Nephron progenitor cell (in vitro differentiated cells): ENCODE measurements at regions not wholly inside any gene's neighbourhood (a gene's known extent, or its start where the extent isn't known, plus 50 kb on each side); places are given as distances from the start of the nearest gene placed in this dataset.

Experiments used
- DNase-seq: peaks from one replicate; pipeline ENCODE4 v3.0.0; 2021
- H3K27ac Mint-ChIP-seq: 2 replicates; pipeline ENCODE4 v1.8.0; 2021; ENCODE audit warnings: mild to moderate bottlenecking, moderate library complexity, mixed read lengths
- H3K27me3 Mint-ChIP-seq: 2 replicates; pipeline ENCODE4 v1.8.0; 2021; ENCODE audit warnings: mild to moderate bottlenecking, low read depth, mixed read lengths; ENCODE audit not compliant: poor library complexity
- H3K36me3 Mint-ChIP-seq: 2 replicates; pipeline ENCODE4 v1.8.0; 2021; ENCODE audit warnings: low read depth, mixed read lengths
- H3K4me1 Mint-ChIP-seq: 2 replicates; pipeline ENCODE4 v1.8.0; 2021; ENCODE audit warnings: mixed read lengths
- H3K4me3 Mint-ChIP-seq: 2 replicates; pipeline ENCODE4 v1.8.0; 2021; ENCODE audit warnings: mild to moderate bottlenecking, moderate library complexity, mixed read lengths
- H3K9me3 Mint-ChIP-seq: 2 replicates; pipeline ENCODE4 v1.8.0; 2021; ENCODE audit warnings: mild to moderate bottlenecking, moderate library complexity, mixed read lengths
- TF ChIP-seq, protein P1 (sequence below): fragments of 200-600 bp; sonication (generic); IDR thresholded peaks from 2 replicates; pipeline ENCODE4 v1.5.0; 2021; ENCODE audit warnings: antibody characterized with exemption

DNA sequence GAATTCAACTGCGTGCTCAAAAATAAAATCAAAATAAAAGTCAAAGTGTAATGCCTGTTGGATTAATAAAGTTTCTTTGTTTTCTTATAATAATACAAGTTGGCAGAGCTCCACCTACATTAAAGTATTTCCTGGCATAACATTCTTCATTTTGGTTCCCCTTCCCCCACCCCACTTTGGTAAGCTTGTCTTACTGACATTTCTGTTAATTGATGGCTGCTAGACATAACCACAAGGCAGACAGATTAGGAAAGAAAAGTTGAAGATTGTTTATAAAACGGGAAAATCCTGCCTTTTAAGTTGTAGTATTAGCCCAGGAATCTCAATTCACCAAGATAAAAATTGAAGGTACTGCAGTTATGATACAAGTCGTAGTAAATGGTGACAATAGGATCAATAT lies 246.5 kb upstream of the RPS6KA3 start:
- Mint-ChIP-seq H3K4me1 (peaks cover under 1% of the 10 kb centered on the region), H3K4me3 (no peak overlapping the region), H3K27ac (no peak overlapping the region), H3K9me3 (no peaks in the 10 kb centered on the region), H3K27me3 (peaks cover 3% of the 10 kb centered on the region), H3K36me3 (no peaks in the 10 kb centered on the region)
- DNase-seq, result no peak
- TF ChIP-seq, protein P1, sequence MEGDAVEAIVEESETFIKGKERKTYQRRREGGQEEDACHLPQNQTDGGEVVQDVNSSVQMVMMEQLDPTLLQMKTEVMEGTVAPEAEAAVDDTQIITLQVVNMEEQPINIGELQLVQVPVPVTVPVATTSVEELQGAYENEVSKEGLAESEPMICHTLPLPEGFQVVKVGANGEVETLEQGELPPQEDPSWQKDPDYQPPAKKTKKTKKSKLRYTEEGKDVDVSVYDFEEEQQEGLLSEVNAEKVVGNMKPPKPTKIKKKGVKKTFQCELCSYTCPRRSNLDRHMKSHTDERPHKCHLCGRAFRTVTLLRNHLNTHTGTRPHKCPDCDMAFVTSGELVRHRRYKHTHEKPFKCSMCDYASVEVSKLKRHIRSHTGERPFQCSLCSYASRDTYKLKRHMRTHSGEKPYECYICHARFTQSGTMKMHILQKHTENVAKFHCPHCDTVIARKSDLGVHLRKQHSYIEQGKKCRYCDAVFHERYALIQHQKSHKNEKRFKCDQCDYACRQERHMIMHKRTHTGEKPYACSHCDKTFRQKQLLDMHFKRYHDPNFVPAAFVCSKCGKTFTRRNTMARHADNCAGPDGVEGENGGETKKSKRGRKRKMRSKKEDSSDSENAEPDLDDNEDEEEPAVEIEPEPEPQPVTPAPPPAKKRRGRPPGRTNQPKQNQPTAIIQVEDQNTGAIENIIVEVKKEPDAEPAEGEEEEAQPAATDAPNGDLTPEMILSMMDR, result no peak

GRCh38 chrX:20511792-20512191 lies 245.1 kb upstream of the RPS6KA3 start:
- TF ChIP-seq, protein P1, result no peak
- H3K27me3 Mint-ChIP-seq, result peaks cover 3% of the 10 kb centered on the region
- H3K4me1 Mint-ChIP-seq, result no peaks in the 10 kb centered on the region

DNA sequence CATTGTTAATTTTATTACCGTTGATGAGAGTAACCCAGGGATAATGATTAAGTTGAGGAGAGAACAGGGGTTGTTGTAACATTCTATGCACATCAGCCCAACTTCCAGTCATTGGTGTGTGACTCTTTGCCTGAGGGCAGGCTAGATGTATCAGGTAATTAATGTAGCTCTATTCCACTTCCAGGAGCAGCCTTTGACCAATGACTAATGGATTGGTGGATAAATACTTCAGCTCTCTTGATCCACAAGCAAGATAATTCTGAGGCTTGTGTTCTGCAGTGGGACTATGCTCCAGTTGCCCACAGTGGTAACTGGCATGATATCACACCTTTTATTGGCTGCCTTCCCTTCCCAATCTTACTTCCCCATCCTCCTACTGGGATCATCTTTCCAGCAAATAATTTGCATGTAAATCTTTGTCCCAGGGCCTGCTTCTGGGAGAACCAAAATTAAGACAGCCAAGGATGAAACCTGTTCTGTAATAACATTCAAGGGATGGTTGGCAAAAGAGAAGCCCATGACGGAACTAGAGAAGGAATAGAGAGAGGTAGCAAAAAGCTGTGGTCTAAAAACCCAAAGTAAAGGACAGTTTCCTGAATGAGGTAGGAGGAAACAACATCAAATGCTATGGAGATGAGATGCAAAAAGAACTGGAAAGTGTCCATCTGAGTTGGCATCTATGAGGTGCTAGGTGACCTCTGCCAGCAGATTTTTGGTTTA lies 241.4 kb upstream of the RPS6KA3 start:
- no peaks in the 10 kb centered on the region for H3K4me1 Mint-ChIP-seq
- no peak overlapping the region for H3K4me3 Mint-ChIP-seq
- TF ChIP-seq, protein P1, result no peak

More at GRCh38 chrX:20511792-20512191, 245.1 kb upstream of the RPS6KA3 start:
- no peak for DNase-seq
- Mint-ChIP-seq H3K27ac (no peak overlapping the region), H3K36me3 (no peaks in the 10 kb centered on the region), H3K4me3 (no peak overlapping the region), H3K9me3 (no peaks in the 10 kb centered on the region)

GRCh38 chrX:20506739-20507138 lies 240.0 kb upstream of the RPS6KA3 start:
- Mint-ChIP-seq H3K9me3 (no peaks in the 10 kb centered on the region), H3K4me1 (no peaks in the 10 kb centered on the region), H3K27me3 (peaks cover 3% of the 10 kb centered on the region), H3K27ac (no peak overlapping the region), H3K36me3 (no peaks in the 10 kb centered on the region), H3K4me3 (no peak overlapping the region)
- TF ChIP-seq, protein P1, result no peak
- no peak for DNase-seq

More for the DNA sequence above, 241.4 kb upstream of the RPS6KA3 start:
- Mint-ChIP-seq H3K27ac (no peak overlapping the region), H3K27me3 (peaks cover 3% of the 10 kb centered on the region), H3K36me3 (no peaks in the 10 kb centered on the region), H3K9me3 (no peaks in the 10 kb centered on the region)
- DNase-seq, result no peak

DNA sequence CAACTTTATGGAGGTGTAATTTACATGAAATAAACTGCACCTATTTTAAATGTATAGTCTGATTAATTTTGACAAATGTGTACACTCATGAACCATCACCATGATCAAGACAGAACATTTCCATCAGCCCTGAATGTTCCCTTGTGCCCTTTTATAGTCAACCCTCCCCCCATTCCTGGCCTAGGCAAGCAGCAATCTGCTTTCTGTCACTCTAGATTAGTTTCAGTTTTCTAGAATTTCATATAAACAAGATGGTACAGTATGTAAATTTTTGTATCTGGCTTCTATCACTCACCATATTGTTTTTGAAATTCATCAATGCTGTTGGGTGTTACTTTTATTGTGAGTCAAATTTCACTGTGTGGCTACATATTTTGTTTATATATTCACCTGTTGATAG lies 234.2 kb upstream of the RPS6KA3 start:
- Mint-ChIP-seq H3K9me3 (no peaks in the 10 kb centered on the region), H3K27ac (no peak overlapping the region), H3K27me3 (peaks cover 6% of the 10 kb centered on the region), H3K36me3 (no peaks in the 10 kb centered on the region), H3K4me3 (no peak overlapping the region), H3K4me1 (peaks cover 14% of the 10 kb centered on the region)
- DNase-seq, result no peak
- TF ChIP-seq, protein P1, result no peak

GRCh38 chrX:20500171-20500865 lies 233.6 kb upstream of the RPS6KA3 start:
- no peak for DNase-seq
- Mint-ChIP-seq H3K4me1 (peaks cover 14% of the 10 kb centered on the region), H3K27ac (no peak overlapping the region), H3K36me3 (no peaks in the 10 kb centered on the region), H3K4me3 (no peak overlapping the region), H3K9me3 (peaks cover under 1% of the 10 kb centered on the region), H3K27me3 (peaks cover 6% of the 10 kb centered on the region)
- TF ChIP-seq, protein P1, result no peak
